NT2/D1 (cell line): ENCODE measurements at regions not wholly inside any gene's neighbourhood (a gene's known extent, or its start where the extent isn't known, plus 50 kb on each side); places are given as distances from the start of the nearest gene placed in this dataset.

Source experiments
- DNase-seq: peaks from one replicate; pipeline ENCODE4 v3.0.0-alpha.2; 2011; ENCODE audit warnings: low read depth, low spot score
- H3K27me3 ChIP-seq: 2 replicates; pipeline ENCODE4 v1.6.0; 2011; ENCODE audit warnings: mild to moderate bottlenecking; ENCODE audit not compliant: insufficient read length, insufficient read depth
- H3K36me3 ChIP-seq: 2 replicates; pipeline ENCODE4 v1.6.1; 2011; ENCODE audit warnings: mild to moderate bottlenecking, low read length, mixed read lengths; ENCODE audit not compliant: insufficient read depth, insufficient read length
- H3K4me1 ChIP-seq: 2 replicates; pipeline ENCODE4 v1.5.1; 2011; ENCODE audit not compliant: insufficient read depth, insufficient read length
- H3K4me3 ChIP-seq: 2 replicates; pipeline ENCODE4 v1.5.1; 2011; ENCODE audit warnings: low read depth; ENCODE audit not compliant: insufficient read length
- H3K9ac ChIP-seq: 2 replicates; pipeline ENCODE4 v1.6.0; 2011; ENCODE audit warnings: low read depth; ENCODE audit not compliant: insufficient read length
- H3K9me3 ChIP-seq: 2 replicates; pipeline ENCODE4 v1.5.1; 2011; ENCODE audit warnings: mild to moderate bottlenecking, low read length; ENCODE audit not compliant: insufficient read depth
- SUZ12 ChIP-seq: IDR thresholded peaks from 2 replicates; pipeline ENCODE4 v1.6.1; 2011; ENCODE audit not compliant: insufficient read length, insufficient read depth; ENCODE audit errors: extremely low read depth
- YY1 ChIP-seq: IDR thresholded peaks from 2 replicates; pipeline ENCODE4 v1.6.1; 2011; ENCODE audit not compliant: insufficient read length, insufficient read depth
- ZNF274 ChIP-seq: IDR thresholded peaks from 2 replicates; pipeline ENCODE4 v1.6.1; 2011; ENCODE audit warnings: mild to moderate bottlenecking, low read depth, low read length

DNA sequence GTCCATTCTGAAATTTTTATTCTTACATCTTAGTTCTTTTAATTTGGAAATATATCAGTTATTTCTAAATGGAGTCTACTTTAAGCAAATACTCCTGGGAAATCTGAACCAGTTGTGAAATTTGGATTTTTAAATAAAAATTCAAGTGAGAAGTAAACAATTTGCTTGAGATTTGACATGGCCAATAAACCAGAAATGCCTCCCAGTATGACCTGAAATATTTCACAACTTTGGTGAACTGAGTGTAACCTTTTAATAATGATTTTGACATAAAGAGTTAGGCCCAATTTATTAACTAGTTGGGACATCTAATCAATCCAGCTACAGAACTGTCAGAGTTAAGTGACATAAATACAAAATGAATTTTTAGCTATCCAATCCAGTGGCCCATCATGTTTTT is 192.0 kb downstream of the ZC3H11B start:
- Histone ChIP-seq H3K4me1 (no peaks in the 10 kb centered on the region), H3K36me3 (no peaks in the 10 kb centered on the region), H3K4me3 (no peak overlapping the region), H3K27me3 (no peaks in the 10 kb centered on the region), H3K9me3 (no peaks in the 10 kb centered on the region), H3K9ac (no peak overlapping the region)
- DNase-seq, result no peak
- no peak for TF ChIP-seq SUZ12
- TF ChIP-seq YY1, result no peak
- TF ChIP-seq ZNF274, result no peak

DNA sequence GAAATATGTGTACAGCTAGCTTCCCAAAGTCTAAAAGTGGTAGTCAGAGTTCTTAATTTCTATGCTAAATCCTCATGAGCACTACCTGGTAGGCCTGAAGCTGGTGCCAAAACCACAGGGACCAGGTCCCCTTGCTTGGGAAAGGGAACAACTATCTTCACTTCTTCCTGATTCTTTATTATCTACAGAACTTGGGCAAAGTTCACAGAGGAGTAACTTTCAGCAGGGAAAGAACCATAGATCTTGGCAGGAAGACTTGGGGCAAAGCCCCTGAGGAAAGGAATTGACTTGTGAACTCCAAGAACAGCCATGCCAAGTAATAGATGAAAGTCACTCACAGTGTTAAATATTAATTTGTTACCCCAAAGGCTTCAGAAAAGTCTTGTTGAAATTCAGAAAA is 193.0 kb downstream of the ZC3H11B start:
- TF ChIP-seq ZNF274, result no peak
- no peak for TF ChIP-seq YY1
- TF ChIP-seq SUZ12, result no peak
- no peak overlapping the region for H3K4me3 ChIP-seq

DNA sequence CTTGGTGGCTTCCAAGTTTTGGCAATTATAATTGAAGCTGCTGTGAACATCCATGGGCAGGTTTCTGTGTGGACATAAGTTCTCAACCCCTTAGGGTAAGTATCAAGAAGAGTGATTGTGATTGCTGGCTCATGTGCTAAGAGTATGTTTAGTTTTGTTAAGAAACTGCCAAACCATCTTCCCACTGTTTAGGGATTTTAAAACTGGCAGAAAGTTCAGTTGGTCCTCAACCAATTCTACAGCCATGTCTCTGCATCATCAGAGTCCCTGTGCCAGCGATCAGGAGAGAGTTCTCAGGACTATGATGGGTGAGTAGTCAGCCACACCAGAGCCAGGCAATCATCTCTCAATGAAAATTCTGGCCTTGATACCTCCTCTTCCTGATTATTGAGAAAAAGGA is 193.8 kb downstream of the ZC3H11B start:
- no peak overlapping the region for H3K4me3 ChIP-seq
- H3K36me3 ChIP-seq, result no peaks in the 10 kb centered on the region
- no peaks in the 10 kb centered on the region for H3K9me3 ChIP-seq
- no peak for TF ChIP-seq YY1
- no peak for TF ChIP-seq SUZ12
- TF ChIP-seq ZNF274, result no peak
- no peaks in the 10 kb centered on the region for H3K4me1 ChIP-seq
- no peaks in the 10 kb centered on the region for H3K27me3 ChIP-seq
- no peak for DNase-seq
- H3K9ac ChIP-seq, result no peak overlapping the region

More for the DNA sequence above, 193.0 kb downstream of the ZC3H11B start:
- no peak for DNase-seq
- no peaks in the 10 kb centered on the region for H3K27me3 ChIP-seq
- H3K9me3 ChIP-seq, result no peaks in the 10 kb centered on the region
- no peaks in the 10 kb centered on the region for H3K36me3 ChIP-seq
- H3K9ac ChIP-seq, result no peak overlapping the region
- no peaks in the 10 kb centered on the region for H3K4me1 ChIP-seq

- no peaks in the 10 kb centered on the region for H3K27me3 ChIP-seq
- H3K9ac ChIP-seq, result no peak overlapping the region
- no peak for TF ChIP-seq SUZ12
- no peaks in the 10 kb centered on the region for H3K36me3 ChIP-seq
- no peak for DNase-seq
- no peak overlapping the region for H3K4me3 ChIP-seq
- H3K4me1 ChIP-seq, result no peaks in the 10 kb centered on the region
- no peaks in the 10 kb centered on the region for H3K9me3 ChIP-seq
Measured at GRCh38 chr1:219417610-219418009, 195.3 kb downstream of the ZC3H11B start.

DNA sequence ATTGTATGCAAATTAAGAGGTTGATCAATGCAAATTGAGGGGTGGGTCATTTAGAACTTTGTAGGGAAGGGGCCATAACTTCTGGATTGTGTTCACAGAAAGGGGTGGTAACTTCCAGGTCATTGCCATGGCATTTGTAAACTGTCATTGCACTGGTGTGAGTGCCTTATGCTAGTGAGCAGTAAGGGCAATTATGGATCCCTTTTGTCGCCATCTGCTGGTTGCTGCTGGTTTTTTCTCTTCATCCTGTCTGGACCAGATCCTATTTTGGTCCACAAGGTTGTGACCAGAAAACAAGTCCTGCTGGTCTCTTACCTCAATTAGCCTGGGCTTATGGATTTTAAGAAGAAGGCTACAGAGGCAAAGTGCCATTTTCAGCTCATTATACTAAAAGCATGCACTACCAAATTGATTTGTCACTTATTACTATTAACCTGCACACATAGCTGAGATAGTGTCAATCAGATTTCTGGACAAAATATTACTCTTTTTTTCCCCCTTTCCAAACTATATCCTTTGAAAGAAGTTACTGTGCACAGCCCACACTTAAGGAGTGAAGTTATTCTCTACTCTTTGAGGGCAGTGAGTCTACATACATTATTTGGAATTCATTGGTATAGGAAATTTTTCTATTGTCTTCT is 196.2 kb downstream of the ZC3H11B start:
- no peaks in the 10 kb centered on the region for H3K9me3 ChIP-seq
- H3K4me3 ChIP-seq, result no peak overlapping the region
- no peaks in the 10 kb centered on the region for H3K36me3 ChIP-seq
- H3K4me1 ChIP-seq, result no peaks in the 10 kb centered on the region
- H3K27me3 ChIP-seq, result no peaks in the 10 kb centered on the region
- peak; percentile 42 for DNase-seq
- TF ChIP-seq ZNF274 (no peak), YY1 (no peak), SUZ12 (no peak)
- H3K9ac ChIP-seq, result no peak overlapping the region

DNA sequence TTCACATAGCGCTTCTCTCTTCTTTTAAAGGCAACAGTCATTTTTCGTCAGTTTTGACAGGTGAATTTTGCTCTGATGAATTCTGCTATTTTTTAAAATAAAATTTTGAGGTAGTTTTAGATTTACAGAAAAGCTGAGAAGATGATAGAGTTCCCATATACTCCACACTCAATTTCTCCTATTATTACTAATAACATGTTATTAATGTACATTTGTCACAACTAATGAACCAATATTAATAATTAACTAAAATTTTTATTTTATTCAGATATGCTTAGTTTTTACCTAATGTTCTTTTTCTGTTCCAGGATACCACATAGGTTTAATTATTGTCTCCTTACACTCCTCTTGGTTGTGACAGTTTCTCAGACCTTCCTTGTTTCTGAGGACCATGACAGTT is 197.0 kb downstream of the ZC3H11B start:
- Histone ChIP-seq H3K27me3 (no peaks in the 10 kb centered on the region), H3K4me1 (no peaks in the 10 kb centered on the region), H3K36me3 (no peaks in the 10 kb centered on the region), H3K9ac (no peak overlapping the region), H3K4me3 (no peak overlapping the region), H3K9me3 (no peaks in the 10 kb centered on the region)
- no peak for TF ChIP-seq ZNF274
- TF ChIP-seq SUZ12, result no peak
- no peak for TF ChIP-seq YY1
- no peak for DNase-seq

DNA sequence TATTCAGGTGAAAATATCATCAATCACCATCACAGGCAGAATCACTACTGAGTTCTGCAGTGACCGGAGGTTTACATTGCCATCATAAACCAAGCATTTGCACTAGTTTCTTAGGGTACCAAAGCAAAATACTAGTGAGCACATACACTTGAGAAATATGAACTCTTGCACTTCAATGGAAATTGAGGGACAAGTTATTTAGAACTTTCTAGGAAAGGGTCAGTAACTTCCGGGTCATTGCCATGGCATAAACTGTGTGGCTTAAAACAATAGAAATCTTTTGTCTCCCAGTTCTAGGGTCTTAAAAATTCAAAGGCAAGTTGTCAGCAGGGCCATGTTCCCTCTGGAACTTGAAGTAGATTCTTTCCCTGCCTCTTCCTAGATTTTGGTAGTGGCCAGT is 197.5 kb downstream of the ZC3H11B start:
- Histone ChIP-seq H3K9me3 (no peaks in the 10 kb centered on the region), H3K4me3 (no peak overlapping the region), H3K9ac (no peak overlapping the region), H3K4me1 (no peaks in the 10 kb centered on the region), H3K27me3 (no peaks in the 10 kb centered on the region), H3K36me3 (no peaks in the 10 kb centered on the region)
- no peak for TF ChIP-seq SUZ12
- no peak for TF ChIP-seq YY1
- no peak for TF ChIP-seq ZNF274
- DNase-seq, result no peak
